H1 (cell line): ENCODE measurements at regions not wholly inside any gene's neighbourhood (a gene's known extent, or its start where the extent isn't known, plus 50 kb on each side); places are given as distances from the start of the nearest gene placed in this dataset.

ENCODE experiments used
- TF ChIP-seq, protein P1 (sequence below): fragments of 300-600 bp; sonication (generic); IDR thresholded peaks from 2 replicates; pipeline ENCODE4 v1.7.1; 2012; ENCODE audit warnings: low read length, moderate library complexity, mild to moderate bottlenecking, inconsistent platforms; ENCODE audit not compliant: insufficient replicate concordance

DNA sequence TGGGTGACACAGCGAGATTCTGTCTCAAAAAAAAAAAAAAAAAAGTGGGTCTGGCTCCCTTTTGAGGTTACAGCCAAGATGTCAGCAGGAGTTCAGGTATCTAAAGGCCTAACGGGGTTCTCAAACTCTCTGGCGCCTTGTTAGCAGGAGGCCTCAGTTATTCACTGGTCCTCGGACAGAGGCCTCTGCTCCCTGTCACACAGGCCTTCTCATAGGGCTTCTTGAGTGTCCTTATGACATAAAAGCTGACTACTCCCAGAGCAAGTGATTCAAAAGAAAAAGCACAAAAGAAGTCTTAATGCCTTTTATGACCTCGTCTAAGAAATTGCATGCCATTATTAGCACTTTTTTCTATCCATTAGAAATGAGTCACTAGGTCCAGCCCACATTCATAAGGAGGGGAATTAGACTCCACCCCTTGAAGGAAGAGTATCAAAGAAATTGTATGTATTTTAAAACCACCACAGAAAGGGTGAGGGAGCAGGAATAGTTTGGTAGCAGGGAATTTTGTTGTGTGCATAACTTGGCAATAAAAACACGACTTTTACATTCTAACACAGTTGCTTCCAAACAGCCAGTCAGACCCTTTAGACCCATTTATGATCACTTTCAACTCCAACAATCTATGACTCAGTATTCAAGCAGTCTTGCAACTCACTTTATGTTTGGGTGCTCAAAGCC, 90.3 kb downstream of the MEX3B start (continued):
- TF ChIP-seq, protein P1, sequence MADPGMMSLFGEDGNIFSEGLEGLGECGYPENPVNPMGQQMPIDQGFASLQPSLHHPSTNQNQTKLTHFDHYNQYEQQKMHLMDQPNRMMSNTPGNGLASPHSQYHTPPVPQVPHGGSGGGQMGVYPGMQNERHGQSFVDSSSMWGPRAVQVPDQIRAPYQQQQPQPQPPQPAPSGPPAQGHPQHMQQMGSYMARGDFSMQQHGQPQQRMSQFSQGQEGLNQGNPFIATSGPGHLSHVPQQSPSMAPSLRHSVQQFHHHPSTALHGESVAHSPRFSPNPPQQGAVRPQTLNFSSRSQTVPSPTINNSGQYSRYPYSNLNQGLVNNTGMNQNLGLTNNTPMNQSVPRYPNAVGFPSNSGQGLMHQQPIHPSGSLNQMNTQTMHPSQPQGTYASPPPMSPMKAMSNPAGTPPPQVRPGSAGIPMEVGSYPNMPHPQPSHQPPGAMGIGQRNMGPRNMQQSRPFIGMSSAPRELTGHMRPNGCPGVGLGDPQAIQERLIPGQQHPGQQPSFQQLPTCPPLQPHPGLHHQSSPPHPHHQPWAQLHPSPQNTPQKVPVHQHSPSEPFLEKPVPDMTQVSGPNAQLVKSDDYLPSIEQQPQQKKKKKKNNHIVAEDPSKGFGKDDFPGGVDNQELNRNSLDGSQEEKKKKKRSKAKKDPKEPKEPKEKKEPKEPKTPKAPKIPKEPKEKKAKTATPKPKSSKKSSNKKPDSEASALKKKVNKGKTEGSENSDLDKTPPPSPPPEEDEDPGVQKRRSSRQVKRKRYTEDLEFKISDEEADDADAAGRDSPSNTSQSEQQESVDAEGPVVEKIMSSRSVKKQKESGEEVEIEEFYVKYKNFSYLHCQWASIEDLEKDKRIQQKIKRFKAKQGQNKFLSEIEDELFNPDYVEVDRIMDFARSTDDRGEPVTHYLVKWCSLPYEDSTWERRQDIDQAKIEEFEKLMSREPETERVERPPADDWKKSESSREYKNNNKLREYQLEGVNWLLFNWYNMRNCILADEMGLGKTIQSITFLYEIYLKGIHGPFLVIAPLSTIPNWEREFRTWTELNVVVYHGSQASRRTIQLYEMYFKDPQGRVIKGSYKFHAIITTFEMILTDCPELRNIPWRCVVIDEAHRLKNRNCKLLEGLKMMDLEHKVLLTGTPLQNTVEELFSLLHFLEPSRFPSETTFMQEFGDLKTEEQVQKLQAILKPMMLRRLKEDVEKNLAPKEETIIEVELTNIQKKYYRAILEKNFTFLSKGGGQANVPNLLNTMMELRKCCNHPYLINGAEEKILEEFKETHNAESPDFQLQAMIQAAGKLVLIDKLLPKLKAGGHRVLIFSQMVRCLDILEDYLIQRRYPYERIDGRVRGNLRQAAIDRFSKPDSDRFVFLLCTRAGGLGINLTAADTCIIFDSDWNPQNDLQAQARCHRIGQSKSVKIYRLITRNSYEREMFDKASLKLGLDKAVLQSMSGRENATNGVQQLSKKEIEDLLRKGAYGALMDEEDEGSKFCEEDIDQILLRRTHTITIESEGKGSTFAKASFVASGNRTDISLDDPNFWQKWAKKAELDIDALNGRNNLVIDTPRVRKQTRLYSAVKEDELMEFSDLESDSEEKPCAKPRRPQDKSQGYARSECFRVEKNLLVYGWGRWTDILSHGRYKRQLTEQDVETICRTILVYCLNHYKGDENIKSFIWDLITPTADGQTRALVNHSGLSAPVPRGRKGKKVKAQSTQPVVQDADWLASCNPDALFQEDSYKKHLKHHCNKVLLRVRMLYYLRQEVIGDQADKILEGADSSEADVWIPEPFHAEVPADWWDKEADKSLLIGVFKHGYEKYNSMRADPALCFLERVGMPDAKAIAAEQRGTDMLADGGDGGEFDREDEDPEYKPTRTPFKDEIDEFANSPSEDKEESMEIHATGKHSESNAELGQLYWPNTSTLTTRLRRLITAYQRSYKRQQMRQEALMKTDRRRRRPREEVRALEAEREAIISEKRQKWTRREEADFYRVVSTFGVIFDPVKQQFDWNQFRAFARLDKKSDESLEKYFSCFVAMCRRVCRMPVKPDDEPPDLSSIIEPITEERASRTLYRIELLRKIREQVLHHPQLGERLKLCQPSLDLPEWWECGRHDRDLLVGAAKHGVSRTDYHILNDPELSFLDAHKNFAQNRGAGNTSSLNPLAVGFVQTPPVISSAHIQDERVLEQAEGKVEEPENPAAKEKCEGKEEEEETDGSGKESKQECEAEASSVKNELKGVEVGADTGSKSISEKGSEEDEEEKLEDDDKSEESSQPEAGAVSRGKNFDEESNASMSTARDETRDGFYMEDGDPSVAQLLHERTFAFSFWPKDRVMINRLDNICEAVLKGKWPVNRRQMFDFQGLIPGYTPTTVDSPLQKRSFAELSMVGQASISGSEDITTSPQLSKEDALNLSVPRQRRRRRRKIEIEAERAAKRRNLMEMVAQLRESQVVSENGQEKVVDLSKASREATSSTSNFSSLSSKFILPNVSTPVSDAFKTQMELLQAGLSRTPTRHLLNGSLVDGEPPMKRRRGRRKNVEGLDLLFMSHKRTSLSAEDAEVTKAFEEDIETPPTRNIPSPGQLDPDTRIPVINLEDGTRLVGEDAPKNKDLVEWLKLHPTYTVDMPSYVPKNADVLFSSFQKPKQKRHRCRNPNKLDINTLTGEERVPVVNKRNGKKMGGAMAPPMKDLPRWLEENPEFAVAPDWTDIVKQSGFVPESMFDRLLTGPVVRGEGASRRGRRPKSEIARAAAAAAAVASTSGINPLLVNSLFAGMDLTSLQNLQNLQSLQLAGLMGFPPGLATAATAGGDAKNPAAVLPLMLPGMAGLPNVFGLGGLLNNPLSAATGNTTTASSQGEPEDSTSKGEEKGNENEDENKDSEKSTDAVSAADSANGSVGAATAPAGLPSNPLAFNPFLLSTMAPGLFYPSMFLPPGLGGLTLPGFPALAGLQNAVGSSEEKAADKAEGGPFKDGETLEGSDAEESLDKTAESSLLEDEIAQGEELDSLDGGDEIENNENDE, result no peak
